Fibroblast of skin of right quadriceps (primary cell): ENCODE measurements at regions not wholly inside any gene's neighbourhood (a gene's known extent, or its start where the extent isn't known, plus 50 kb on each side); places are given as distances from the start of the nearest gene placed in this dataset.

Experiments
- DNase-seq: peaks from one replicate; pipeline ENCODE4 v3.0.0-alpha.2; 2013

- DNase-seq, result peak; percentile 15
Observed at GRCh38 chr4:10173037-10173753, 56.6 kb upstream of the WDR1 start.

- no peak for DNase-seq
Observed at GRCh38 chr4:10172278-10172921, 55.8 kb upstream of the WDR1 start.

- no peak for DNase-seq
Observed at GRCh38 chr4:10171055-10171454, 54.5 kb upstream of the WDR1 start.

GRCh38 chr4:10169839-10170387, 53.3 kb upstream of the WDR1 start:
- no peak for DNase-seq

GRCh38 chr4:10168151-10168550, 51.6 kb upstream of the WDR1 start:
- no peak for DNase-seq

GRCh38 chr4:10167201-10167600, 50.6 kb upstream of the WDR1 start:
- no peak for DNase-seq
